ENCODE measurements at regions not wholly inside any gene's neighbourhood (a gene's known extent, or its start where the extent isn't known, plus 50 kb on each side); places are given as distances from the start of the nearest gene placed in this dataset.
"Not testable (repeated sequence)": the region's sequence is repeated elsewhere in the genome, so short reads cannot be mapped to it uniquely, and the experiment has no call there.

- peaks cover 8% of the 10 kb centered on the region for H3K9me3 ChIP-seq (ENCODE audit: low read depth)
- TF ChIP-seq EZH2phosphoT487 (IDR thresholded peaks at IDR 0.05; ENCODE audit: low read depth, severe bottlenecking, unreplicated experiment) = no peak
- no peak for TF ChIP-seq EZH2 (IDR thresholded peaks at IDR 0.05; ENCODE audit: borderline replicate concordance)
- no peak for TF ChIP-seq CTCF (IDR thresholded peaks at IDR 0.05; ENCODE audit: poor library complexity)
- H3K27ac ChIP-seq = no peak overlapping the region
- H4K20me1 ChIP-seq (ENCODE audit: insufficient read depth, poor library complexity, severe bottlenecking) = no peaks in the 10 kb centered on the region
- H3K4me1 ChIP-seq (ENCODE audit: insufficient read depth) = no peaks in the 10 kb centered on the region
- H3K79me2 ChIP-seq = no peaks in the 10 kb centered on the region
- H3K4me2 ChIP-seq = no peak overlapping the region
- 82% methylated on average over 11 of the region's 11 CpGs for WGBS (ENCODE audit: low lambda C conversion rate, missing lambda C conversion rate)
- H3K9me2 ChIP-seq (replicated peaks; ENCODE audit: insufficient read depth) = no peaks in the 10 kb centered on the region
- H3K4me3 ChIP-seq = no peak overlapping the region
- no peak overlapping the region for H2AFZ ChIP-seq
- H3K27me3 ChIP-seq = no peaks in the 10 kb centered on the region
- DNase-seq (ENCODE audit: low spot score) = peak; percentile 41
- H3K36me3 ChIP-seq (replicated peaks; ENCODE audit: insufficient read depth, low read depth) = no peaks in the 10 kb centered on the region
Observed at GRCh38 chr2:121155502-121156056, 129.4 kb downstream of the TFCP2L1 start.

- not testable (repeated sequence) for H3K79me2 ChIP-seq; H3K36me3 ChIP-seq (replicated peaks; ENCODE audit: insufficient read depth, low read depth); H4K20me1 ChIP-seq (ENCODE audit: insufficient read depth, poor library complexity, severe bottlenecking); H3K4me1 ChIP-seq (ENCODE audit: insufficient read depth); H3K27me3 ChIP-seq; H3K9me3 ChIP-seq (ENCODE audit: low read depth); DNase-seq (ENCODE audit: low spot score); H3K9me2 ChIP-seq (replicated peaks; ENCODE audit: insufficient read depth); H3K4me3 ChIP-seq; H2AFZ ChIP-seq; H3K27ac ChIP-seq; H3K4me2 ChIP-seq
- 94% methylated on average over 1 of the region's 1 CpG for WGBS (ENCODE audit: low lambda C conversion rate, missing lambda C conversion rate)
Observed at GRCh38 chr2:121157481-121157880, 127.5 kb downstream of the TFCP2L1 start.

GRCh38 chr2:121159291-121160071 lies 125.5 kb downstream of the TFCP2L1 start:
- H3K4me1 ChIP-seq (ENCODE audit: insufficient read depth) = no peaks in the 10 kb centered on the region
- H3K27ac ChIP-seq = no peak overlapping the region
- no peaks in the 10 kb centered on the region for H3K36me3 ChIP-seq (replicated peaks; ENCODE audit: insufficient read depth, low read depth)
- peaks cover 8% of the 10 kb centered on the region for H3K9me3 ChIP-seq (ENCODE audit: low read depth)
- no peaks in the 10 kb centered on the region for H3K27me3 ChIP-seq
- no peak overlapping the region for H2AFZ ChIP-seq
- DNase-seq (ENCODE audit: low spot score) = no peak
- no peaks in the 10 kb centered on the region for H3K9me2 ChIP-seq (replicated peaks; ENCODE audit: insufficient read depth)
- H4K20me1 ChIP-seq (ENCODE audit: insufficient read depth, poor library complexity, severe bottlenecking) = no peaks in the 10 kb centered on the region
- TF ChIP-seq EZH2phosphoT487 (IDR thresholded peaks at IDR 0.05; ENCODE audit: low read depth, severe bottlenecking, unreplicated experiment) = no peak
- no peak for TF ChIP-seq EZH2 (IDR thresholded peaks at IDR 0.05; ENCODE audit: borderline replicate concordance)
- TF ChIP-seq CTCF (IDR thresholded peaks at IDR 0.05; ENCODE audit: poor library complexity) = no peak
- H3K4me3 ChIP-seq = no peak overlapping the region
- H3K79me2 ChIP-seq = no peaks in the 10 kb centered on the region
- H3K4me2 ChIP-seq = no peak overlapping the region
- 83% methylated on average over 8 of the region's 8 CpGs for WGBS (ENCODE audit: low lambda C conversion rate, missing lambda C conversion rate)

GRCh38 chr2:121160366-121160765 lies 124.6 kb downstream of the TFCP2L1 start:
- Histone ChIP-seq H3K36me3 (replicated peaks; ENCODE audit: insufficient read depth, low read depth) (no peaks in the 10 kb centered on the region), H3K79me2 (no peaks in the 10 kb centered on the region), H3K4me3 (no peak overlapping the region), H3K4me1 (ENCODE audit: insufficient read depth) (no peaks in the 10 kb centered on the region), H2AFZ (no peak overlapping the region), H3K9me3 (ENCODE audit: low read depth) (peaks cover 8% of the 10 kb centered on the region), H3K27me3 (no peaks in the 10 kb centered on the region), H3K27ac (no peak overlapping the region), H4K20me1 (ENCODE audit: insufficient read depth, poor library complexity, severe bottlenecking) (no peaks in the 10 kb centered on the region), H3K9me2 (replicated peaks; ENCODE audit: insufficient read depth) (no peaks in the 10 kb centered on the region), H3K4me2 (no peak overlapping the region)
- TF ChIP-seq CTCF (IDR thresholded peaks at IDR 0.05; ENCODE audit: poor library complexity) (no peak), EZH2 (IDR thresholded peaks at IDR 0.05; ENCODE audit: borderline replicate concordance) (no peak), EZH2phosphoT487 (IDR thresholded peaks at IDR 0.05; ENCODE audit: low read depth, severe bottlenecking, unreplicated experiment) (no peak)
- no peak for DNase-seq (ENCODE audit: low spot score)
- 82% methylated on average over 4 of the region's 4 CpGs for WGBS (ENCODE audit: low lambda C conversion rate, missing lambda C conversion rate)
